ENCODE measurements at regions not wholly inside any gene's neighbourhood (a gene's known extent, or its start where the extent isn't known, plus 50 kb on each side); places are given as distances from the start of the nearest gene placed in this dataset.

DNA sequence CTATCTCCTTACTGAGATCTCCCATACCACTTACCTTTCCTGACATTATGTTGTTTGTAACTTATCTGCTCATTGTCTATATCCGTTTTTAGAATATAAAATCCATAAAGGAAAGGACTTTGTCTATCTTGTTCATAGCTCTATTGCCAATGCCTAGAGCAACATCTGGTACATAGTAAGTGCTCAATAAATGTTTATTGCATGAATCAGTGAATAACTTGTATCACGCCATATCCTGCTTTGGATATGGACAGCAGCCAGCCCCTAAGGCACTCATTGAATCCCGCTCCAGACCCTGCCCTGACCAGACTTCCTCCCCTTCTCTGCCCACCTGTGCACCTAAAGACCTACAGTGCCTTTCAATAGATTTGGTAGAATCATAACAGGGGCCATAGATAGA is 298.1 kb upstream of the PLXNA2 start:
- TF ChIP-seq TEAD4 (IDR thresholded peaks at IDR 0.05) = no peak
- no peak for TF ChIP-seq YY1 (IDR thresholded peaks at IDR 0.05; ENCODE audit: low read depth)
- no peak for TF ChIP-seq CREB1 (IDR thresholded peaks at IDR 0.05; ENCODE audit: low read depth)
- no peak for TF ChIP-seq EGR1 (IDR thresholded peaks at IDR 0.05)
- TF ChIP-seq RAD21 (IDR thresholded peaks at IDR 0.05; ENCODE audit: low read depth) = no peak
- no peak for TF ChIP-seq TAF1 (IDR thresholded peaks at IDR 0.05; ENCODE audit: low read depth)
- no peak for TF ChIP-seq FOXM1 (IDR thresholded peaks at IDR 0.05; ENCODE audit: borderline replicate concordance, low read depth)
- TF ChIP-seq, protein P1, sequence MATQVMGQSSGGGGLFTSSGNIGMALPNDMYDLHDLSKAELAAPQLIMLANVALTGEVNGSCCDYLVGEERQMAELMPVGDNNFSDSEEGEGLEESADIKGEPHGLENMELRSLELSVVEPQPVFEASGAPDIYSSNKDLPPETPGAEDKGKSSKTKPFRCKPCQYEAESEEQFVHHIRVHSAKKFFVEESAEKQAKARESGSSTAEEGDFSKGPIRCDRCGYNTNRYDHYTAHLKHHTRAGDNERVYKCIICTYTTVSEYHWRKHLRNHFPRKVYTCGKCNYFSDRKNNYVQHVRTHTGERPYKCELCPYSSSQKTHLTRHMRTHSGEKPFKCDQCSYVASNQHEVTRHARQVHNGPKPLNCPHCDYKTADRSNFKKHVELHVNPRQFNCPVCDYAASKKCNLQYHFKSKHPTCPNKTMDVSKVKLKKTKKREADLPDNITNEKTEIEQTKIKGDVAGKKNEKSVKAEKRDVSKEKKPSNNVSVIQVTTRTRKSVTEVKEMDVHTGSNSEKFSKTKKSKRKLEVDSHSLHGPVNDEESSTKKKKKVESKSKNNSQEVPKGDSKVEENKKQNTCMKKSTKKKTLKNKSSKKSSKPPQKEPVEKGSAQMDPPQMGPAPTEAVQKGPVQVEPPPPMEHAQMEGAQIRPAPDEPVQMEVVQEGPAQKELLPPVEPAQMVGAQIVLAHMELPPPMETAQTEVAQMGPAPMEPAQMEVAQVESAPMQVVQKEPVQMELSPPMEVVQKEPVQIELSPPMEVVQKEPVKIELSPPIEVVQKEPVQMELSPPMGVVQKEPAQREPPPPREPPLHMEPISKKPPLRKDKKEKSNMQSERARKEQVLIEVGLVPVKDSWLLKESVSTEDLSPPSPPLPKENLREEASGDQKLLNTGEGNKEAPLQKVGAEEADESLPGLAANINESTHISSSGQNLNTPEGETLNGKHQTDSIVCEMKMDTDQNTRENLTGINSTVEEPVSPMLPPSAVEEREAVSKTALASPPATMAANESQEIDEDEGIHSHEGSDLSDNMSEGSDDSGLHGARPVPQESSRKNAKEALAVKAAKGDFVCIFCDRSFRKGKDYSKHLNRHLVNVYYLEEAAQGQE (IDR thresholded peaks at IDR 0.05; ENCODE audit: low read depth) = no peak
- no peak for TF ChIP-seq ZBTB7A (IDR thresholded peaks at IDR 0.05; ENCODE audit: low read depth)
- TF ChIP-seq, protein P2, sequence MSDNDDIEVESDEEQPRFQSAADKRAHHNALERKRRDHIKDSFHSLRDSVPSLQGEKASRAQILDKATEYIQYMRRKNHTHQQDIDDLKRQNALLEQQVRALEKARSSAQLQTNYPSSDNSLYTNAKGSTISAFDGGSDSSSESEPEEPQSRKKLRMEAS (IDR thresholded peaks at IDR 0.05) = no peak
- no peak for TF ChIP-seq TCF12 (IDR thresholded peaks at IDR 0.05; ENCODE audit: low read depth)
- TF ChIP-seq CEBPB (IDR thresholded peaks at IDR 0.05) = no peak
- TF ChIP-seq NFIC (IDR thresholded peaks at IDR 0.05) = no peak
- no peak for TF ChIP-seq EP300 (IDR thresholded peaks at IDR 0.05; ENCODE audit: borderline replicate concordance)
- TF ChIP-seq, protein P3, sequence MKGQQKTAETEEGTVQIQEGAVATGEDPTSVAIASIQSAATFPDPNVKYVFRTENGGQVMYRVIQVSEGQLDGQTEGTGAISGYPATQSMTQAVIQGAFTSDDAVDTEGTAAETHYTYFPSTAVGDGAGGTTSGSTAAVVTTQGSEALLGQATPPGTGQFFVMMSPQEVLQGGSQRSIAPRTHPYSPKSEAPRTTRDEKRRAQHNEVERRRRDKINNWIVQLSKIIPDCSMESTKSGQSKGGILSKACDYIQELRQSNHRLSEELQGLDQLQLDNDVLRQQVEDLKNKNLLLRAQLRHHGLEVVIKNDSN (IDR thresholded peaks at IDR 0.05) = no peak

DNA sequence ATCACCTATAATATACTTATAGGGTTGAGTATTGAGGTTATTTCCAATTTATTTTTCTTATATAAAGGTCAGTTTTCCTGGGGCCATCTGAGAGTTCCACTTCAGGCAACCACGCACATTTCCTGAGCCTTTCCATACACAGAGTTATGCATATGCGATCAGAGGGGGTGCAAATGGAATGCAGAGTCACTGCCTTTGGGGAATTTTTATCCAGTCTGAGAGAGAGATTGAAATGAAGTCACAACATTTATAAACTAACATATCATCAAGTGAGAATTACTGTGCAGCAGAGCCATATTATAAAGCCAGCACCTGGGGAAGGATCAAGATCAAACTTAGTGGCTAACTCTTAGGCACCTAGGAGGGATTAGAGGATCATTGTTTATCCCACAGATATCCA is 299.9 kb upstream of the PLXNA2 start:
- TF ChIP-seq TCF12 (IDR thresholded peaks at IDR 0.05; ENCODE audit: low read depth) = no peak
- TF ChIP-seq NFIC (IDR thresholded peaks at IDR 0.05) = no peak
- TF ChIP-seq YY1 (IDR thresholded peaks at IDR 0.05; ENCODE audit: low read depth) = no peak
- no peak for TF ChIP-seq EGR1 (IDR thresholded peaks at IDR 0.05)
- no peak for TF ChIP-seq TAF1 (IDR thresholded peaks at IDR 0.05; ENCODE audit: low read depth)
- TF ChIP-seq, protein P2 (IDR thresholded peaks at IDR 0.05) = no peak
- no peak for TF ChIP-seq RAD21 (IDR thresholded peaks at IDR 0.05; ENCODE audit: low read depth)
- TF ChIP-seq ZBTB7A (IDR thresholded peaks at IDR 0.05; ENCODE audit: low read depth) = no peak
- no peak for TF ChIP-seq CEBPB (IDR thresholded peaks at IDR 0.05)
- TF ChIP-seq CREB1 (IDR thresholded peaks at IDR 0.05; ENCODE audit: low read depth) = no peak
- TF ChIP-seq, protein P1 (IDR thresholded peaks at IDR 0.05; ENCODE audit: low read depth) = no peak
- TF ChIP-seq FOXM1 (IDR thresholded peaks at IDR 0.05; ENCODE audit: borderline replicate concordance, low read depth) = no peak
- no peak for TF ChIP-seq EP300 (IDR thresholded peaks at IDR 0.05; ENCODE audit: borderline replicate concordance)

DNA sequence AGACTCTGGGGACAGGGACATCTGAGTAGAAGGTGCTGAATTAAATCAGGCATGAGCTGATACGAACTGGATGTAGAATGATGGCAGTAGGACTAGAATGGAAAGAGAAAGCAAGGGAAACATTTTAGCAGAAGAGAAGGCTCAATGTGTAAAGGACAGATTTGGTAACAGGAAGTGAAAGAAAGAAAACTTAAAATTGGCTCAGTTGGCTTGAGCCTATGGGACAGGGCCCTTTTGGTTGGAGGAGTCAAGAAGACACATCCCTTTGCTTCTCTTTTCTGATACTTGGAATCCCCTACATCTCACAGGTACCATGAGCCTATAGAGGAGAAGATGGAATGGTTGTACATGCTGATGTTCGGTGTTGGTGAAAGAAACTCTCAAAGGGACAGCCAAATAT is 300.6 kb upstream of the PLXNA2 start:
- TF ChIP-seq YY1 (IDR thresholded peaks at IDR 0.05; ENCODE audit: low read depth) (no peak), EGR1 (IDR thresholded peaks at IDR 0.05) (no peak), ZBTB7A (IDR thresholded peaks at IDR 0.05; ENCODE audit: low read depth) (no peak), NFIC (IDR thresholded peaks at IDR 0.05) (no peak)
- TF ChIP-seq, protein P2 (IDR thresholded peaks at IDR 0.05) = no peak
- TF ChIP-seq, protein P3 (IDR thresholded peaks at IDR 0.05) = no peak

DNA sequence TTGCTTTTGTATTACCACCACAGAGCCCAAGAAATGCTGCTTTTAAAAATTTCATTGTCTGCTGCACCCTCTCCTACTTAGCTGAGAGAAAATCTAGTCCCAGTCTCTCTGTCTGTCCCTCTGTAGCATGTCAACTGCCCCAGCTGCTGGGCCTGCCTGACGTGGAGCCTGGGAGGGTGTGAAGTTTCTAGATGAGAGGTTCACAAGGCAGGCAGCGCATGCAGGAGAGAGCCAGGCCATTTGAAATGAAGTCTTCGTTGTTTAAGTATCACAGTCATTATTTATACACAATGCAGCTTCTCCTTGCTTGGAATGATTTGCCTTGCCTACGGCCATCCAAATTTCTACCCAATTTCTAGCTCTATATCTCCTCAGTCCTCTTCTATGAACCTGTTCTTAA is 306.8 kb upstream of the PLXNA2 start:
- TF ChIP-seq EGR1 (IDR thresholded peaks at IDR 0.05) (no peak), TEAD4 (IDR thresholded peaks at IDR 0.05) (no peak), FOXM1 (IDR thresholded peaks at IDR 0.05; ENCODE audit: borderline replicate concordance, low read depth) (no peak), NFIC (IDR thresholded peaks at IDR 0.05) (no peak), YY1 (IDR thresholded peaks at IDR 0.05; ENCODE audit: low read depth) (no peak), RAD21 (IDR thresholded peaks at IDR 0.05; ENCODE audit: low read depth) (no peak), TCF12 (IDR thresholded peaks at IDR 0.05; ENCODE audit: low read depth) (no peak), CEBPB (IDR thresholded peaks at IDR 0.05) (no peak), TAF1 (IDR thresholded peaks at IDR 0.05; ENCODE audit: low read depth) (no peak)
- TF ChIP-seq, protein P1 (IDR thresholded peaks at IDR 0.05; ENCODE audit: low read depth) = no peak
- TF ChIP-seq, protein P3 (IDR thresholded peaks at IDR 0.05) = no peak
- TF ChIP-seq, protein P2 (IDR thresholded peaks at IDR 0.05) = no peak

All from Ishikawa (cell line).